Subcutaneous abdominal adipose tissue (tissue), 5 donors: ENCODE measurements at regions not wholly inside any gene's neighbourhood (a gene's known extent, or its start where the extent isn't known, plus 50 kb on each side); places are given as distances from the start of the nearest gene placed in this dataset.

Source experiments
- H3K27ac ChIP-seq: one replicate; pipeline ENCODE4 v1.7.0; 2013; ENCODE audit warnings: low read depth, mild to moderate bottlenecking, inconsistent platforms, low read length, moderate library complexity
- H3K27me3 ChIP-seq, 5 donors: one replicate each; pipeline ENCODE4 v1.7.0; 2013; ENCODE audit warnings: low read length in 5 of 5, inconsistent platforms in 1 of 5; ENCODE audit not compliant: control insufficient read depth in 5 of 5, insufficient read depth in 4 of 5
- H3K36me3 ChIP-seq, 5 donors: one replicate each; pipeline ENCODE4 v1.7.0; 2013; ENCODE audit warnings: low read length in 5 of 5; ENCODE audit not compliant: control insufficient read depth in 5 of 5, insufficient read depth in 5 of 5
- H3K4me1 ChIP-seq, 5 donors: one replicate each; pipeline ENCODE4 v1.7.0; 2013; ENCODE audit warnings: low read length in 5 of 5, mild to moderate bottlenecking in 3 of 5, moderate library complexity in 1 of 5; ENCODE audit not compliant: control insufficient read depth in 5 of 5, insufficient read depth in 5 of 5
- H3K4me3 ChIP-seq, 5 donors: one replicate each; pipeline ENCODE4 v1.7.0; 2013; ENCODE audit warnings: low read length in 5 of 5, low read depth in 1 of 5
- H3K9ac ChIP-seq, 5 donors: one replicate each; pipeline ENCODE4 v1.7.0; 2013; ENCODE audit warnings: low read length in 5 of 5, mild to moderate bottlenecking in 4 of 5, moderate library complexity in 3 of 5
- H3K9me3 ChIP-seq, 5 donors: one replicate each; pipeline ENCODE4 v1.7.0; 2013; ENCODE audit warnings: low read length in 5 of 5; ENCODE audit not compliant: control insufficient read depth in 5 of 5
- donor health status: healthy.
- donor health status: healthy.
- donor health status: healthy.
- donor health status: healthy.
- donor health status: healthy.

DNA sequence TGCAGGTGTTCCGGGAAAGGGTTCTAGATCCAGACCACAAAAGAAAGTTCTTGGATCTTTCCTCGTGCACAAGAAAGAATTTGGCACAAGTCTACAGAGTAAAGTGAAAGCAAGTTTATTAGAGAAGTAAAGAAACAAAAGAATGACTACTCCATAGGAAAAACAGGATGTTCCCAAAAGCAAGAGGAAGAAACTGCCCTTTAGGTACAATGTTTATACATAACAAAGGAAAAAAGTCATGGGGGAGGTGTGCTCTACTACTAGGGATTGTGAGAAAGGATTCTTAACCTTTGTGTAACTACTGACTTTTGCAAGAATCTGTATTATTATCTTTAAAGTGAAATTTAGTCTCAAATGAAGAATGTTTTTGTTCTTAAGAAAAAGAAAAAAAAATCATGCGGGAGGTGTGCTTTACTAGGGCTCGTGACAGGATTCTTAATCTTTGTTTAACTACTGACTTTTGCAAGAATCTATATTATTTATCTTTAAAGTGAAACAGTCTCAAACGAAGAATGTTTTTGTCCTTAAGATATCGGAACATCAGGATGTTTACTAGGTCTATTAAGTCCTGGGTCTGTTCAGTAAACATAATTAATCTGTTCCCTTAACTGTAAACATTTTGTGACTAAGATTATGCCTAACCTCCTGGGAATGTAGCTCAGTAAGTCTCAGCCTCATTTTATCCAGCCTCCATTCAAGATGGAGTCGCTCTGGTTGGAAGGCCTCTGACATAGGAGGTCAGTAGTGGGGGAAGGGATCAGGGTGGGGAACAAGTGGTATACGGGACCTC, 110.4 kb upstream of the BEND4 start:
- Histone ChIP-seq H3K9me3 (no peaks in the 10 kb centered on the region), H3K4me1 (peaks cover 0 to 11% (median 0%) of the 10 kb centered on the region in 5 donors), H3K27ac (no peak overlapping the region), H3K27me3 (no peaks in the 10 kb centered on the region), H3K9ac (no peak overlapping the region), H3K36me3 (no peaks in the 10 kb centered on the region), H3K4me3 (no peak overlapping the region)

DNA sequence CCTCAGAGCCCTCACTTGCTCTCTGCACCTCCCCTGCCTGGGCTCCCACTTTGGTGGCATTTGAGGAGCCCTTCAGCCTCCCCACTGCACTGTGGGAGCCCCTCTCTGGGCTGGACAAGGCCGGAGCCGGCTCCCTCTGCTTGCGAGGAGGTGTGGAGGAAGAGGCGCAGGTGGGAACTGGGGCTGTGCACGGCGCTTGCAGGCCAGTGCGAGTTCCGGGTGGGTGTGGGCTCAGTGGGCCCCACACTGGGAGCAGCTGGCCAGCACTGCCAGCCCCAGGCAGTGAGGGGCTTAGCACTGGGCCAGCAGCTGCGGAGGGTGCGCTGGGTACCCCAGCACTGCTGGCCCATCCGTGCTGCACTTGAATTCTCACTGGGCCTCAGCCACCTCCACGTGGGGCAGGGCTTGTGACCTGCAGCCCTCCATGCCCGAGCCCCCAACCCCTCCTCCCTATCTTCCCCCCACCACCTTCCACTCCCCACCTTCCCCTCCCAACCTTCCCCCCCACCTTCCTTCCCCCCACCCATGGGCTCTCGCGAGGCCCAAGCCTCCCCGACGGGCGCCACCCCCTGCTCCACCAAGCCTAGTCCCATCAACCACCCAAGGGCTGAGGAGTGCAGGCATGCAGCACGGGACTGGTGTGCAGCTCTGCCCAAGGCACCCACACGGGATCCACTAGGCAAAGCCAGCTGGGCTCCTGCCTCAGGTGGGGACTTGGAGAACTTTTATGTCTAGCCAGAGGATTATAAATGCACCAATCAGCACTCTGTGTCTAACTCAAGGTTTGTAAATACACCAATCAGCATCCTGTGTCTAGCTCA, 113.5 kb upstream of the BEND4 start:
- H3K27ac ChIP-seq = no peak overlapping the region
- H3K9me3 ChIP-seq = no peaks in the 10 kb centered on the region
- H3K4me1 ChIP-seq = peaks cover 0 to 11% (median 0%) of the 10 kb centered on the region in 5 donors
- H3K4me3 ChIP-seq = no peak overlapping the region
- no peaks in the 10 kb centered on the region for H3K27me3 ChIP-seq
- H3K36me3 ChIP-seq = no peaks in the 10 kb centered on the region
- no peak overlapping the region for H3K9ac ChIP-seq

DNA sequence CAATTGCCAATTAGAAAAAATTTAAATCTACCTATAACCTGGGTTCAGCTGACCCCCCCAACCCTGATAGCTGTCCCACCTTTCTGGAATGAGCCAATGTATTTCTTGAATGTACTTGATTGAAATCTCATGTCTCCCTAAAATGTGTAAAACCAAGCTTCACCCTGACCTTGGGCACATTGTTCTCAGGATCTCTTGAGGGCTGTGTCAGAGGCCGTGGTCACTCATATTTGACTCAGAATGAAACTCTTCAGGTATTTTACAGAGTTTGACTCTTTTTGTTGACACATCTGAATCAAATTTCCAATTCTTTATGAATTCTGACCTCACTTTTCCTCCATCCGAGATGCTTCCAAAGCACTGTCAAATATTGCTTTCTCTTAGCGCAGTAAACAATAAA, 115.3 kb upstream of the BEND4 start:
- Histone ChIP-seq H3K27ac (no peak overlapping the region), H3K9me3 (no peaks in the 10 kb centered on the region), H3K4me3 (no peak overlapping the region), H3K9ac (no peak overlapping the region), H3K36me3 (no peaks in the 10 kb centered on the region), H3K4me1 (peaks cover 0 to 6% (median 0%) of the 10 kb centered on the region in 5 donors), H3K27me3 (no peaks in the 10 kb centered on the region)

GRCh38 chr4:42268824-42269223, 116.4 kb upstream of the BEND4 start:
- no peak overlapping the region for H3K27ac ChIP-seq
- no peaks in the 10 kb centered on the region for H3K9me3 ChIP-seq
- H3K4me3 ChIP-seq = no peak overlapping the region
- no peaks in the 10 kb centered on the region for H3K4me1 ChIP-seq
- no peaks in the 10 kb centered on the region for H3K36me3 ChIP-seq
- H3K27me3 ChIP-seq = no peaks in the 10 kb centered on the region
- no peak overlapping the region for H3K9ac ChIP-seq

- Histone ChIP-seq H3K27ac (no peak overlapping the region), H3K36me3 (no peaks in the 10 kb centered on the region), H3K27me3 (no peaks in the 10 kb centered on the region), H3K9me3 (no peaks in the 10 kb centered on the region), H3K9ac (no peak overlapping the region), H3K4me1 (no peaks in the 10 kb centered on the region), H3K4me3 (no peak overlapping the region)
Observed at GRCh38 chr4:42271096-42271495, 118.6 kb upstream of the BEND4 start.

DNA sequence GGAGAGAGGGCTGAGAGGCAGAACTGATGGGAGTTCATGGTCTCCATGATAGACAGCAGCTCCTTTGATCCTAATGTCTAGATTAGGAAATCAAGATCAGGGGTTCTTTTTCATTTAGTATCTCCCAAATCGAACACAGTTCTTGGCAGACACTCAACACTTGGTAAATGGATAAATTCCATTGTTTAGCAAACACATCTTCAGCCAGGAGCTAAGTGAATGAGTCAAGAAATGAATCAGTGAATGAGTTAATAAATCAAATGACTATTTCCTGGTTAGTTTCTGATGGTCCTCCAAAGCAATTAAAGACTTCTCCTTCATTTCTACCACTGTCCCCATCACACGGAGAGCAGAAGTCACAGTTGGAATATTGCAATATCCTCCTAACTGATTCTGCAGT, 120.0 kb upstream of the SHISA3 start:
- Histone ChIP-seq H3K4me1 (peaks cover 0 to 6% (median 3%) of the 10 kb centered on the region in 5 donors), H3K36me3 (no peaks in the 10 kb centered on the region), H3K9ac (no peak overlapping the region), H3K27ac (no peak overlapping the region), H3K4me3 (no peak overlapping the region), H3K9me3 (no peaks in the 10 kb centered on the region), H3K27me3 (no peaks in the 10 kb centered on the region)

DNA sequence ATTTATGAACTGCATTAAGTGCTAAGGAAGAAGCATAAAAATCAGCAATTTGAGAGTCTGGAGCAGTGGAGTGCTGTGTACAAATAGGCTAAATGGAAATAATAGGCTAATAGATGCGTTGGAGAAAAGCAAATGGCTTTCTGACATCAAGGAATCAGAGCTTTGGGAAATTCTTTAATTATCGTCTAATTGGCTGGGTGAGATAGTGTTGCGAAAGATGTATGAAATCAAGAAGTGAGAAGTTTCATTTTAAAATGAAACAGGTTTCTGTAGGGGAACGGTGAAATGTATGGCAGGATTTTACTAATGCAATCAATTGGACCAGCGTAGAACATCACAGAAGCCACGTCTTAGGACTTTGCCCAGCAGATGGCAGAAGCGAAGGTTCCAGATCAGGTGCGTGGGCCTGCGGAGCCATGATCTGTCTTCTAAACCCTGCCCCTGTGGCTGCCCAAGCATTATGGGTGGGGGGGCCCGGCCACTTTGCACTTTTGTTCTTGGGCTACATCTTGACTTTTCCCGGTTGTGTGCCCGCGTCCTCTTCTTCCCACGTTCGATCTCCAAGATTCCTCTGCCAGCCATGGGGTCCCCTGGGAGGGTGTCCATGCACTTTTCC, 118.5 kb upstream of the SHISA3 start:
- Histone ChIP-seq H3K4me3 (no peak overlapping the region), H3K4me1 (peaks cover 0 to 10% (median 7%) of the 10 kb centered on the region in 5 donors), H3K9ac (no peak overlapping the region), H3K27me3 (no peaks in the 10 kb centered on the region), H3K9me3 (no peaks in the 10 kb centered on the region), H3K36me3 (no peaks in the 10 kb centered on the region), H3K27ac (no peak overlapping the region)

GRCh38 chr4:42280327-42281095, 116.8 kb upstream of the SHISA3 start:
- Histone ChIP-seq H3K36me3 (no peaks in the 10 kb centered on the region), H3K9ac (no peak overlapping the region), H3K4me3 (no peak overlapping the region), H3K27ac (no peak overlapping the region), H3K27me3 (no peaks in the 10 kb centered on the region), H3K4me1 (peaks cover 0 to 10% (median 7%) of the 10 kb centered on the region in 5 donors), H3K9me3 (no peaks in the 10 kb centered on the region)

- H3K9ac ChIP-seq = no peak overlapping the region
- H3K27me3 ChIP-seq = no peaks in the 10 kb centered on the region
Observed at GRCh38 chr4:42281324-42282020, 115.8 kb upstream of the SHISA3 start.

More at GRCh38 chr4:42281324-42282020, 115.8 kb upstream of the SHISA3 start:
- no peaks in the 10 kb centered on the region for H3K36me3 ChIP-seq
- no peak overlapping the region for H3K27ac ChIP-seq
- peaks cover 0 to 10% (median 7%) of the 10 kb centered on the region in 5 donors for H3K4me1 ChIP-seq
- no peaks in the 10 kb centered on the region for H3K9me3 ChIP-seq
- no peak overlapping the region for H3K4me3 ChIP-seq
